Nucleus accumbens (tissue), 56 donors: ENCODE measurements at regions not wholly inside any gene's neighbourhood (a gene's known extent, or its start where the extent isn't known, plus 50 kb on each side); places are given as distances from the start of the nearest gene placed in this dataset.

Experiments used
- DNase-seq, 56 donors: peaks; one replicate each; lab custom pipeline; 2025; lab: John Stamatoyannopoulos, UW

GRCh38 chr13:111893071-111893606 is 173.8 kb upstream of the SOX1 start:
- DNase-seq: peak in 31 of 56 donors; percentile 11 to 79 (median 37)

- DNase-seq: peak in 10 of 56 donors; percentile 7 to 56 (median 20)
Measured at GRCh38 chr13:111893607-111894443, 173.1 kb upstream of the SOX1 start.

- DNase-seq: no peak
Measured at GRCh38 chr13:111895896-111896821, 170.8 kb upstream of the SOX1 start.

GRCh38 chr13:111897178-111897845 is 169.6 kb upstream of the SOX1 start:
- DNase-seq: no peak

- no peak for DNase-seq
Measured at GRCh38 chr13:111897846-111898215, 169.1 kb upstream of the SOX1 start.

GRCh38 chr13:111898956-111899713 is 167.8 kb upstream of the SOX1 start:
- no peak for DNase-seq

GRCh38 chr13:111899714-111900389 is 167.1 kb upstream of the SOX1 start:
- DNase-seq: no peak

GRCh38 chr13:111900390-111901131 is 166.4 kb upstream of the SOX1 start:
- peak in 6 of 56 donors; percentile 12 to 31 (median 19) for DNase-seq

- no peak for DNase-seq
Measured at GRCh38 chr13:111901267-111901915, 165.6 kb upstream of the SOX1 start.

GRCh38 chr13:111902726-111903125 is 164.2 kb upstream of the SOX1 start:
- DNase-seq: no peak

GRCh38 chr13:111903143-111903542 is 163.8 kb upstream of the SOX1 start:
- no peak for DNase-seq

GRCh38 chr13:111904166-111904565 is 162.8 kb upstream of the SOX1 start:
- DNase-seq: no peak

GRCh38 chr13:111904701-111905608 is 162.0 kb upstream of the SOX1 start:
- no peak for DNase-seq

GRCh38 chr13:111905609-111905945 is 161.4 kb upstream of the SOX1 start:
- no peak for DNase-seq

GRCh38 chr13:111906306-111906705 is 160.6 kb upstream of the SOX1 start:
- DNase-seq: no peak

GRCh38 chr13:111906816-111907215 is 160.1 kb upstream of the SOX1 start:
- DNase-seq: no peak

GRCh38 chr13:111907341-111907880 is 159.5 kb upstream of the SOX1 start:
- DNase-seq: no peak
